ENCODE measurements at regions not wholly inside any gene's neighbourhood (a gene's known extent, or its start where the extent isn't known, plus 50 kb on each side); places are given as distances from the start of the nearest gene placed in this dataset.

- Mint-ChIP-seq H3K36me3 (ENCODE audit: low read depth) (no peaks in the 10 kb centered on the region), H3K9me3 (peaks cover 4% of the 10 kb centered on the region), H3K27ac (no peak overlapping the region), H3K4me3 (no peak overlapping the region), H3K27me3 (ENCODE audit: low read depth, poor library complexity) (peaks cover 6% of the 10 kb centered on the region), H3K4me1 (peaks cover 46% of the 10 kb centered on the region)
- DNase-seq: no peak
- TF ChIP-seq CTCF (IDR thresholded peaks at IDR 0.05): no peak
Measured at GRCh38 chr9:7980691-7981289, 181.2 kb upstream of the DMAC1 start.

- peaks cover 49% of the 10 kb centered on the region for H3K4me1 Mint-ChIP-seq
Measured at GRCh38 chr9:7980041-7980440, 180.5 kb upstream of the DMAC1 start.

GRCh38 chr9:7979611-7980010, 180.0 kb upstream of the DMAC1 start:
- peaks cover 4% of the 10 kb centered on the region for H3K9me3 Mint-ChIP-seq
- no peak for TF ChIP-seq CTCF (IDR thresholded peaks at IDR 0.05)
- peaks cover 6% of the 10 kb centered on the region for H3K27me3 Mint-ChIP-seq (ENCODE audit: low read depth, poor library complexity)
- H3K4me3 Mint-ChIP-seq: no peak overlapping the region
- no peaks in the 10 kb centered on the region for H3K36me3 Mint-ChIP-seq (ENCODE audit: low read depth)
- no peak for DNase-seq
- H3K4me1 Mint-ChIP-seq: peaks cover 54% of the 10 kb centered on the region
- H3K27ac Mint-ChIP-seq: no peak overlapping the region

More at GRCh38 chr9:7980041-7980440, 180.5 kb upstream of the DMAC1 start:
- Mint-ChIP-seq H3K36me3 (ENCODE audit: low read depth) (no peaks in the 10 kb centered on the region), H3K27me3 (ENCODE audit: low read depth, poor library complexity) (peaks cover 6% of the 10 kb centered on the region), H3K4me3 (no peak overlapping the region), H3K27ac (no peak overlapping the region), H3K9me3 (peaks cover 4% of the 10 kb centered on the region)
- no peak for DNase-seq
- no peak for TF ChIP-seq CTCF (IDR thresholded peaks at IDR 0.05)

GRCh38 chr9:7977586-7977985, 178.0 kb upstream of the DMAC1 start:
- H3K27ac Mint-ChIP-seq: no peak overlapping the region
- H3K4me3 Mint-ChIP-seq: no peak overlapping the region
- DNase-seq: no peak
- peaks cover 4% of the 10 kb centered on the region for H3K9me3 Mint-ChIP-seq
- peaks cover 6% of the 10 kb centered on the region for H3K27me3 Mint-ChIP-seq (ENCODE audit: low read depth, poor library complexity)
- H3K4me1 Mint-ChIP-seq: peaks cover 40% of the 10 kb centered on the region
- no peak for TF ChIP-seq CTCF (IDR thresholded peaks at IDR 0.05)
- no peaks in the 10 kb centered on the region for H3K36me3 Mint-ChIP-seq (ENCODE audit: low read depth)

- Mint-ChIP-seq H3K4me1 (peaks cover 38% of the 10 kb centered on the region), H3K27me3 (ENCODE audit: low read depth, poor library complexity) (peaks cover 4% of the 10 kb centered on the region), H3K36me3 (ENCODE audit: low read depth) (no peaks in the 10 kb centered on the region), H3K27ac (peak overlapping the region; percentile 16), H3K9me3 (peaks cover 1% of the 10 kb centered on the region), H3K4me3 (no peak overlapping the region)
- no peak for DNase-seq
- TF ChIP-seq CTCF (IDR thresholded peaks at IDR 0.05): no peak
Measured at GRCh38 chr9:7976856-7977255, 177.3 kb upstream of the DMAC1 start.

GRCh38 chr9:7976167-7976755, 176.7 kb upstream of the DMAC1 start:
- Mint-ChIP-seq H3K27ac (peak overlapping the region; percentile 16), H3K36me3 (ENCODE audit: low read depth) (no peaks in the 10 kb centered on the region), H3K4me1 (peaks cover 32% of the 10 kb centered on the region), H3K27me3 (ENCODE audit: low read depth, poor library complexity) (peaks cover 2% of the 10 kb centered on the region), H3K4me3 (no peak overlapping the region), H3K9me3 (no peaks in the 10 kb centered on the region)
- no peak for TF ChIP-seq CTCF (IDR thresholded peaks at IDR 0.05)
- DNase-seq: no peak

Data from nephron progenitor cell (in vitro differentiated cells).